CMK (cell line): ENCODE measurements at regions not wholly inside any gene's neighbourhood (a gene's known extent, or its start where the extent isn't known, plus 50 kb on each side); places are given as distances from the start of the nearest gene placed in this dataset.
A peak's percentile ranks its signal among the peaks of the same experiment; 100 is the strongest.

Experiments used
- DNase-seq: peaks from one replicate; pipeline ENCODE4 v3.0.0-alpha.2; 2010; ENCODE audit warnings: low read depth

DNA sequence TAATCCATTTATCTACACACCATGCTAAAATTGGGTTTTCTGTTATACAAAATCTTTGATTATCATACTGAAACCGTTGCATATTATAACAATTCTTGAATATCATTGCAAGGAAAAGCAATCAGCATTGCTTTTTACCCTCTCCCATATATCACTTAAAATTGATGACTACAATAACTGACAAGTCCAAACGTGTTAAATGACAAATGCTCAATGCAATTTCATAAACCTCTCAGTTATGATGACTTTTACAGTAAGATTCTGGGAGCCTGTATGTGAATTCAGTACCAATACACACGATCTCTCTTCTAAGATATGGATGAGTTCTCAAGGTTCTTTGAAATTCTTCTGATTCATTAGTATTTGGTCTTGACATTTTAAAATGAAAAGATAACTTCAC is 368.5 kb upstream of the TRIB2 start:
- no peak for DNase-seq

GRCh38 chr2:12350821-12351220 is 365.9 kb upstream of the TRIB2 start:
- no peak for DNase-seq

DNA sequence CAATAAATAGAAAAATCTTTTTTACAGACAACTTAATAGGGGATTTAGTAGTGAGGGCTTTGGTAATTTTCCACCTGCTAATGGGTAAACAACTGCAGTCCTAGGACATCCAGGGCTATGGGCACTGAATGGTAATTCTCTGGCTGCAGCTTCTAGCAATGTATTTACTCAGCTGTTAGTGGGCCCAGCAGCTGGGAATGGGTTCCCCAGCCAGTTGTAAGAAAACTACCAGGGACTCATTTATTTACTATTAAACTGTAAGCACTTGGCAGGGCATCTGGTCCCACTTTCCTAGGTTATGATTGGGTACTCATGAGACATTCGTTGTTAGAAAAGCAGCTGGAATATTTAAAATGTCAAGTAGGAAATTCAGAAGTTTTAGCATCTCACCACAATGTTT is 363.8 kb upstream of the TRIB2 start:
- DNase-seq = no peak

DNA sequence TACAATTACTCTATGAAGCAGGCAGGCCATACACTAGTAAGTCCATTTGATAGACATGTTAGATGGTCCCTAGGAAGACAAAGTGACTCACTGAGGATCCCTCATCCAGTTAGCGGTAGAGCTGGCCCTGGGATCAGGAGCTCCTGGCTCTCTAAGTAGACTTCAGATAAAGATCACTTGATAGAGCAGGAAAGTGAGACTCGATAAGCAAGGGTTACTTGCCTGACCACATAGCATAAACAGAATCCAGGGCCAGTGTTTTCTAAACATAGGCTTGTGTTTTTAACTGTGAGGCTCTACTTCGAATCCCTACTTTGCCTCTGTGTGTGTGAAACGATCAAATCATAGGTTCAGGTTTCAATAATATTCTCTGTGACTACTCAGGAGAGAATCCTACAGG is 355.2 kb upstream of the TRIB2 start:
- no peak for DNase-seq

DNA sequence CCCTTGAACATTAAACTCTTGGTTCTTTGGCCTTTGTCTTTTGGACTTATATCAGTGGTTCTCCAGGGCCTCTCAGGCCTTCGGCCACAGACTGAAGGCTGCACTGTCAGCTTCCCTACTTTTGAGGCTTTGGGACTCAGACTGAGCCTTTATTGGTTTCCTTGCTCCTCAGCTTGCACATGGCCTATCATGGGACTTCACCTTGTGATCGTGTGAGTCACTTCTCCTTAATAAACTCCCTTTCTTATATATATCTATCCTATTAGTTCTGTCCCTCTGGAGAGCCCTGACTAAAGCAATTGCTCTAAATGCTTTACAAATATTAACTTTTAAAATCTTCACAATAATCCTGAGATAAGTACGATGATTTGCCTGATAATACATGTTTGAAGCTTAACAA is 353.6 kb upstream of the TRIB2 start:
- no peak for DNase-seq

- DNase-seq = no peak
Measured at GRCh38 chr2:12363569-12363968, 353.2 kb upstream of the TRIB2 start.

DNA sequence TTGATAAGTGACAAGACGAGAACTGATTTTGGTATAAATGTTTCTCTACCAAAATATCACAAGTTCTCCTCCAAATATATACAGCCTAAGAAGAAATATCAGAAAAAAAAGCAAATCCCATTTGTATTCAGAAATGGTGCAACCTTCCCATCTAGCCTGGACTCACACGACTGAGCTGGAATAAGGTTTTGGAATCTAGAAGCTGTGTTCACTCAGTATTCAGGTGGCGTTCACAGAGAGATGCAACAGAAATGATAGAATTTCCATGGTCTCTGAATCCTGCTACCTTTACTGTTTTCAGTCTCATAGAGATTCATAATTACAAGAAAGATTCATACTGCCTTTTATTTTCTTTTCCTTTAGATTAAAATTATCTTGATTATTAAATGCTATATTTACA is 347.2 kb upstream of the TRIB2 start:
- DNase-seq = no peak

GRCh38 chr2:12376025-12376424 is 340.7 kb upstream of the TRIB2 start:
- DNase-seq = no peak

- DNase-seq = no peak
Measured at GRCh38 chr2:12379143-12379542, 337.6 kb upstream of the TRIB2 start.

GRCh38 chr2:12381543-12382325 is 335.0 kb upstream of the TRIB2 start:
- peak; percentile 18 for DNase-seq

DNA sequence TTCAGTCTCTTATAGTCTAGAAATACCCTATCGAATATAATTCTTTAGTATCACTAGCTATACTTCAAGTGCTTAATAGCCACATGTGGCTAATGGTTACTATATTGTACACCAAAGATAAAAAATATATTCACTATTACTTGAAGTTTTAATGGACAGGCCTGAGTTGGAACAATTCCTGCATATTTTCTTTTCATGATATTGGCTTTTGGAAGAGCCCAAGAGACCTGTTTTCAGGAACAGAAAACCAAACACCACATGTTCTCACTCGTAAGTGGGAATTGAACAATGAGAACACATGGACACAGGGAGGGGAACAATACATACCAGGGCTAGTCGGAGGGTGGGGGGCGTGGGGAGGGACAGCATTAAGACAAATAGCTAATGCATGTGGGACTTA is 334.4 kb upstream of the TRIB2 start:
- no peak for DNase-seq

DNA sequence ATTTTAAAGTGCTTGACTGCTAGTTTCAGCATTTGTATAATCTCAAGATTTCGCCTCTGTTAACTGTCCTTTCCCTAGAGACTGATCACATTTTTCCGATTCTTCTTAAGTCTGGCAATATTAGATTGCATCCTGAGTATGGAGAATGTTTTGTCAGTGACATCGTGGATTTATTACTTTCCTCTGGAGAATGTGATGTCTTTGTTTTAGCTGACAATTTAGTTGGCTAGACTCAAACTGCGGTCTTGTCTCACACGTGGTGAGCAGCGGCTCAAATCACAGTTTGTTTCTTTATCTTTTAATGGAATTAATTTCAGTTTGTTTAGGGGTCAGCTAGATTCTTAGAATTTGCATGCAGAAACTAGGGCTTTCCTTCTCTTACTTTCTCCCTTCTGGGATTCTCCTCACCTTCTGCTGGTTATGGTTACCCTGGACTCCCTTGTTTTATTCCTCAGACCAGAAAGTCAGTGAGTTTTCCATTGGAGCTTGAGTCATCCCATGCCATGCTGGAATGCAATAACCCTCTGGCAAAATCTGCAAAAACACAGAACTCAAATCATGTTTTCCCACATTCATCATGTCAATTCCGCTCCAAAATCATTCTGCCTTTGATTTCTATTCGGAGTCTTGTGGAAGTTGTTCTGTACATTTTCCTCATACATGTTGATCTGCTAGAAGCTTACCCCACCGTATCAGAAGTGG is 327.2 kb upstream of the TRIB2 start:
- no peak for DNase-seq

- DNase-seq = no peak
Measured at GRCh38 chr2:12391116-12391515, 325.6 kb upstream of the TRIB2 start.

- DNase-seq = no peak
Measured at GRCh38 chr2:12396699-12397098, 320.0 kb upstream of the TRIB2 start.

- no peak for DNase-seq
Measured at GRCh38 chr2:12397854-12398253, 318.9 kb upstream of the TRIB2 start.

- no peak for DNase-seq
Measured at GRCh38 chr2:12399240-12399639, 317.5 kb upstream of the TRIB2 start.

DNA sequence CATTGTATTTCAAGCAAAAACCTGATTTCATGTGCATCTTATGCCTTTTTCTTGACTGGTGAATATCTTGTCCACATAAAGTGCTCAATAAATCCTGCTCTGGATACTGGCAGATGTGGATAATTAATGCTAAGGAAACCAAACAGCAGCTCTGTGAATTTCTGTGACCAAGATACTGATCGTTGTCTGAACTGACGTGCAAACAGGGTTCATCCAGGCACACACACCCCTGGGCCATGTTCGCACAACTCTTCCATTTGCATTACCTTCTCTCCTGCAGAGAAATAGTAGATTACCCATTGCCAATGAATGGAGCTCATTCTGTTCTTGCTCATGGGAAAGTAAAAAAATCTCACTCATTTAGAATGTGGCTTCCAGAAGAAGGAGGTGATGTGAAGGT is 316.2 kb upstream of the TRIB2 start:
- no peak for DNase-seq

- no peak for DNase-seq
Measured at GRCh38 chr2:12402440-12403139, 314.1 kb upstream of the TRIB2 start.

DNA sequence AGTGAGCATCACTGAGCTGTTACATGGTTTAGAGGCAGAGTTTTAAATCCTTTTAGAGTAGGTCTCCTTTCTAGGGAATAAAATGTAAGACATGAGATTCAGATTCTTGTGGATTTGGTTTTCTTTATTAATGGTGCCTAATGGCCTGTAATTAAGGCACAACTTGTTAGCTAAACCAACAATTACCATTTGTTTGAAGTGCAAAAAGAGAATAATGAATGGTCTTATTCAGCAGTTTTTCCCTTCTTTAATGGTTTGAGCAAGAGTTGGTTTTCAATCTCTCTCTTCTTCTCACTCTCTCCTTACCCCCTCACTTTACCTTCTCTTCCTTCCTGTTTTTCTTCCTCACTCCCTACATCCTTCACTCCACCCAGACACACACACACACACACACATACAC is 312.2 kb upstream of the TRIB2 start:
- no peak for DNase-seq

GRCh38 chr2:12407160-12407559 is 309.6 kb upstream of the TRIB2 start:
- no peak for DNase-seq

GRCh38 chr2:12412898-12413305 is 303.8 kb upstream of the TRIB2 start:
- peak; percentile 18 for DNase-seq

- no peak for DNase-seq
Measured at GRCh38 chr2:12415536-12415935, 301.2 kb upstream of the TRIB2 start.

- DNase-seq = no peak
Measured at GRCh38 chr2:12416600-12416999, 300.1 kb upstream of the TRIB2 start.
